ENCODE measurements at regions not wholly inside any gene's neighbourhood (a gene's known extent, or its start where the extent isn't known, plus 50 kb on each side); places are given as distances from the start of the nearest gene placed in this dataset.

GRCh38 chr14:62632771-62633170, 412.5 kb downstream of the KCNH5 start:
- no TSS peak for BruUV-seq (replicated peaks)

More at GRCh38 chr14:62632771-62633170, 412.5 kb downstream of the KCNH5 start:
- dilution Hi-C loops (cut with HindIII; ENCODE audit: low sequenced_read_pairs, unreplicated experiment) (no loop called here), intact Hi-C loops (cut with micrococcal nuclease) (no loop called here), in situ Hi-C loops (cut with MboI; ENCODE audit: low sequenced_read_pairs) (no loop called here)
- Histone ChIP-seq H3K18ac (ENCODE audit: low read depth, low read length) (no peak overlapping the region), H2AK9ac (replicated peaks; ENCODE audit: low read depth, low read length, poor library complexity) (no peak overlapping the region), H2AK5ac (ENCODE audit: low read depth, low read length) (no peak overlapping the region), H3K27ac (ENCODE audit: insufficient read depth, low read length) (no peak overlapping the region), H4K20me1 (ENCODE audit: insufficient read depth, low read length) (no peaks in the 10 kb centered on the region), H3K27me3 (ENCODE audit: control insufficient read depth, insufficient read depth, low read length) (no peaks in the 10 kb centered on the region), H2BK5ac (ENCODE audit: low read depth, low read length, poor library complexity, severe bottlenecking) (no peak overlapping the region), H2BK15ac (ENCODE audit: low read depth, low read length) (no peak overlapping the region), H2BK20ac (ENCODE audit: low read depth, low read length) (no peak overlapping the region), H2BK120ac (ENCODE audit: low read depth, low read length) (no peak overlapping the region), H3K9me3 (ENCODE audit: control insufficient read depth, insufficient read depth, low read length) (no peaks in the 10 kb centered on the region; the same call in 1 of the 2 replicates), H3K4me1 (ENCODE audit: control insufficient read depth, insufficient read depth, low read length) (no peaks in the 10 kb centered on the region), H4K8ac (ENCODE audit: low read depth in 2 of 2, low read length in 2 of 2) (no peak overlapping the region), H4K5ac (ENCODE audit: low read depth, low read length) (no peak overlapping the region), H3K56ac (ENCODE audit: extremely low read depth, insufficient read depth, low read length) (no peak overlapping the region), H3K23ac (ENCODE audit: low read depth, low read length) (no peak overlapping the region), H3K4me2 (ENCODE audit: low read depth, low read length) (no peak overlapping the region), H3K36me3 (ENCODE audit: control insufficient read depth, insufficient read depth, low read length) (no peaks in the 10 kb centered on the region), H3K9me1 (ENCODE audit: insufficient read depth, low read length) (no peaks in the 10 kb centered on the region), H3K79me1 (ENCODE audit: low read depth in 1 of 2, low read length in 2 of 2) (no peaks in the 10 kb centered on the region), H3K14ac (replicated peaks; ENCODE audit: low read depth, low read length) (no peak overlapping the region), H3K4me3 (ENCODE audit: insufficient read depth, low read depth, low read length) (no peak overlapping the region), H3K4ac (ENCODE audit: low read depth, low read length) (no peak overlapping the region), H3K9ac (ENCODE audit: low read depth, low read length) (no peak overlapping the region), H2AFZ (replicated peaks; ENCODE audit: low read length, poor library complexity) (no peak overlapping the region), H4K91ac (ENCODE audit: insufficient read depth, low read depth, low read length) (no peak overlapping the region)
- no peak for TF ChIP-seq CHD1 (IDR thresholded peaks at IDR 0.05; ENCODE audit: low read depth, low read length)
- no peak for TF ChIP-seq RCOR1 (IDR thresholded peaks at IDR 0.05; ENCODE audit: insufficient replicate concordance, low read length)
- TF ChIP-seq CTCF (conservative IDR thresholded peaks at IDR 0.05; ENCODE audit: low read depth, low read length): no peak
- TF ChIP-seq BHLHE40 (IDR thresholded peaks at IDR 0.05; ENCODE audit: low read depth, low read length): no peak
- TF ChIP-seq MXI1 (IDR thresholded peaks at IDR 0.05; ENCODE audit: borderline replicate concordance, low read depth, low read length): no peak
- no peak for TF ChIP-seq USF2 (IDR thresholded peaks at IDR 0.05; ENCODE audit: low read depth, low read length)
- TF ChIP-seq MAFK (IDR thresholded peaks at IDR 0.05; ENCODE audit: low read depth, low read length): no peak
- no peak for TF ChIP-seq FOS (IDR thresholded peaks at IDR 0.05; ENCODE audit: low read depth, low read length)
- no peak for TF ChIP-seq NFE2L2 (IDR thresholded peaks at IDR 0.05; ENCODE audit: low read depth, low read length)
- no peak for TF ChIP-seq ELK1 (IDR thresholded peaks at IDR 0.05; ENCODE audit: borderline replicate concordance, low read depth, low read length)
- no peak for TF ChIP-seq RAD21 (IDR thresholded peaks at IDR 0.05; ENCODE audit: low read length)
- no peak for TF ChIP-seq CEBPB (IDR thresholded peaks at IDR 0.05; ENCODE audit: low read depth, low read length)
- no peak for TF ChIP-seq RFX5 (IDR thresholded peaks at IDR 0.05; ENCODE audit: low read depth, low read length)
- TF ChIP-seq MAZ (IDR thresholded peaks at IDR 0.05; ENCODE audit: borderline replicate concordance, low read depth, low read length): no peak
- no peak for TF ChIP-seq SMC3 (IDR thresholded peaks at IDR 0.05; ENCODE audit: low read depth, low read length)
- no peak for TF ChIP-seq POLR2A (IDR thresholded peaks at IDR 0.05; ENCODE audit: low read depth, low read length)
- ChIA-PET CTCF (no interaction called here), POLR2A (ENCODE audit: unreplicated experiment) (no interaction called here)
- WGBS, 2 experiments (ENCODE audit: extremely low coverage in 2 of 2, insufficient read length in 1 of 2): no CpG with 5 or more reads among the region's 4 CpGs
- DNase-seq (no peak), ATAC-seq (ENCODE audit: low read depth) (no peak)

Measured in IMR-90 (cell line).